ENCODE measurements at regions not wholly inside any gene's neighbourhood (a gene's known extent, or its start where the extent isn't known, plus 50 kb on each side); places are given as distances from the start of the nearest gene placed in this dataset.
"Not testable (repeated sequence)": the region's sequence is repeated elsewhere in the genome, so short reads cannot be mapped to it uniquely, and the experiment has no call there.

- no peak overlapping the region for H3K4me3 ChIP-seq (ENCODE audit: low read length)
- no peak for TF ChIP-seq CTCF (conservative IDR thresholded peaks at IDR 0.05; ENCODE audit: low read length)
- peak; percentile 24 for DNase-seq (ENCODE audit: low read depth)
Observed at GRCh38 chr5:109630093-109630492, 59.6 kb upstream of the MAN2A1 start.

- H3K4me3 ChIP-seq (ENCODE audit: low read length) = no peak overlapping the region
- no peak for TF ChIP-seq CTCF (conservative IDR thresholded peaks at IDR 0.05; ENCODE audit: low read length)
- no peak for DNase-seq (ENCODE audit: low read depth)
Observed at GRCh38 chr5:109628591-109628990, 61.1 kb upstream of the MAN2A1 start.

GRCh38 chr5:109621266-109621665, 68.5 kb upstream of the MAN2A1 start:
- H3K4me3 ChIP-seq (ENCODE audit: low read length); DNase-seq (ENCODE audit: low read depth): not testable (repeated sequence)

- no peak overlapping the region for H3K4me3 ChIP-seq (ENCODE audit: low read length)
- no peak for DNase-seq (ENCODE audit: low read depth)
- TF ChIP-seq CTCF (conservative IDR thresholded peaks at IDR 0.05; ENCODE audit: low read length) = no peak
Observed at GRCh38 chr5:109620651-109621050, 69.1 kb upstream of the MAN2A1 start.

GRCh38 chr5:109619606-109620005, 70.1 kb upstream of the MAN2A1 start:
- DNase-seq (ENCODE audit: low read depth) = no peak
- H3K4me3 ChIP-seq (ENCODE audit: low read length) = no peak overlapping the region
- no peak for TF ChIP-seq CTCF (conservative IDR thresholded peaks at IDR 0.05; ENCODE audit: low read length)

GRCh38 chr5:109619021-109619460, 70.7 kb upstream of the MAN2A1 start:
- no peak for DNase-seq (ENCODE audit: low read depth)
- no peak for TF ChIP-seq CTCF (conservative IDR thresholded peaks at IDR 0.05; ENCODE audit: low read length)
- no peak overlapping the region for H3K4me3 ChIP-seq (ENCODE audit: low read length)

GRCh38 chr5:109614981-109615380, 74.7 kb upstream of the MAN2A1 start:
- DNase-seq (ENCODE audit: low read depth) = no peak
- TF ChIP-seq CTCF (conservative IDR thresholded peaks at IDR 0.05; ENCODE audit: low read length) = no peak

GRCh38 chr5:109614301-109614700, 75.4 kb upstream of the MAN2A1 start:
- H3K4me3 ChIP-seq (ENCODE audit: low read length) = no peak overlapping the region
- DNase-seq (ENCODE audit: low read depth) = no peak
- TF ChIP-seq CTCF (conservative IDR thresholded peaks at IDR 0.05; ENCODE audit: low read length) = no peak

More at GRCh38 chr5:109614981-109615380, 74.7 kb upstream of the MAN2A1 start:
- H3K4me3 ChIP-seq (ENCODE audit: low read length) = no peak overlapping the region

Data from AG10803 (cell line).